CD4-positive, alpha-beta T cell treated with Interleukin-21 for 1 hour (primary cell): ENCODE measurements at regions not wholly inside any gene's neighbourhood (a gene's known extent, or its start where the extent isn't known, plus 50 kb on each side); places are given as distances from the start of the nearest gene placed in this dataset.
"Not testable (repeated sequence)": the region's sequence is repeated elsewhere in the genome, so short reads cannot be mapped to it uniquely, and the experiment has no call there.

Experiments
- DNase-seq: peaks from one replicate; pipeline ENCODE4 v3.0.0-alpha.2; 2020

DNA sequence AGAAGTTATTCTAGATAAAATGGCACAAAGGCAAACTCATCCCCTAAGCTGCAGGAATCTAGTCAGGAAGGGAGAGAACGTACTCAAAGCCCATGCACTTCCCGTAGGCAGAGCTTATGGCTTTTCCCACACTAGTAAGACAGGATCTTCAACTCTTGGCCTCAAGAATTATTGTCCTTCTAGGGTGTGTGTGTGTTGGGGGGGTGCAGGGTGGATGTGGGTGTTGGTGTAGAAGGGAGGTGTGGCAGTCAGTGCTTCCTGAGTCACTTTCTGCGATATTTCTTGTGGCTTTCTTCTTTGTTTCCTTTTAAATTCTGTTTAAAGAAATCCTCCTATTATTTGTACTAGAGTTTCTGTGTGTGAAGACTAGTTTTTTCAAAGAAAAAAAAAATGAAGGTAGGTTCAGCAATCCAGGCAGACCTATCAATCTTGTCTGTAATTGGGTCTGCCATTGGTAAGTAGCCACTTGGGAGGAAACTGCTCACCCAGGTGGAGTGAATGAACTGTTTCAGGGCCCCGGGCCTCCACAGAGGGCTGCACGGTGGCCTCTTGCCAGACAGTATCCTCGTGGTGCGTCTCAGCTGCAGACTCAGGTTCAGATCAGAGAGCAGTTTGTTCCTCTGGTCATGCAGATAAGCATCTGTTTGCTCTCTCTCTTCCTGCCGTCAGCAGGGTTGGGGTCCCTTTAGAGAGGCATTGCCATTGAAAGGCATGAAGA, 131.9 kb downstream of the NPR3 start:
- no peak for DNase-seq

DNA sequence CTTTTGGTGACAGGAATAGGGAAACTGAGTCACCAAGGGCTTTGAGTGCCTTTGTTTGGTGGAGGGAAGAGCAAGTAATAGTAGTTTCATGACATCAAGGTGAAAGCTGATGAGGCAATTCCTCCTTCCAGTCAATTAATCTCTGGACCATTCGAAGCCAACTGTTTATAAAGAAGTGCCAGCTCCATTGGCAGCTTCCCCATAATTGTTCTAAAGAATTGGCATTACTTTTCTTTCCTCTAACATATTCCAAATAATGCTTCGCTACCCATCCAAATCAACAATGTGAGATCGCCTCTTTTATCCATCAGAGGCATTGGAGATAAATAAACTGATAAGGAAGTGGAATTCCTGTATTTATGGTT, 132.4 kb downstream of the NPR3 start:
- DNase-seq = no peak

DNA sequence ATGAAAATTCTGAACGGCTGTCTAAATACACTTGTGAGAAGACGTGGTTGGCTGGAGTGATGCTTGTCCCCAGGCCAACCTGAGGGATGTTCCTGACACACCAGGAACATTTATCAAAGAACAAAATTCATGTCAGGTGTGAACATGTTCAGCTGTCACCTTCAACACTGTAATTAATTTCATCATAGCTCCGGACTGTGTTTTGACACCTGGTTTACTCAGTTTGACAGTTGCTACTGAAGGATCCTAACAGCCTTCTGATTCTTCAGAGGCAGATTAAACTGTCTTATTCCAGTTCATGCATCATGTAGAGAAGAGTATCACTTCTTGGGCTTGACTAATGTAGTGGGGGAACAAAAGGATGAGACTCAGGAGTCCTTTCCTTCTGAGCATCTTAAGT, 134.1 kb downstream of the NPR3 start:
- DNase-seq = no peak

DNA sequence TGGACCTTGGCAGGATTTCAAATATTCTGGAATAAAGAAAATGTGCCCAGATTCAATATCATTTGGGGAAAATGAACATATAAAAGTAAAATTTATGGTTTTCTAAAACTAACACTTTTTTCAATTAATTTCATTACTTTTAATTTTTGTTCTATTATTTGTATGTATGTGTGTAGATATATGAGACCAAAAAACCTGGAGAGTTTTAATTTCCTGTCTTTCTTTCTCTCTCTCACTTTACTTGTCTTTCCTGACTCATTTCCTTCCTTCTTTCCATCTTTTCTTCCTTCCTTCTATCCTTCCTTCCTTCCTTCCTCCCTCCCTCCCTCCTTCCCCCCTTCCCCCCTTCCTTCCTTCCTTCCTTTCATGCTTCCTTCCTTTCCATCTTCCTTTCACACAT, 137.0 kb downstream of the NPR3 start:
- no peak for DNase-seq

DNA sequence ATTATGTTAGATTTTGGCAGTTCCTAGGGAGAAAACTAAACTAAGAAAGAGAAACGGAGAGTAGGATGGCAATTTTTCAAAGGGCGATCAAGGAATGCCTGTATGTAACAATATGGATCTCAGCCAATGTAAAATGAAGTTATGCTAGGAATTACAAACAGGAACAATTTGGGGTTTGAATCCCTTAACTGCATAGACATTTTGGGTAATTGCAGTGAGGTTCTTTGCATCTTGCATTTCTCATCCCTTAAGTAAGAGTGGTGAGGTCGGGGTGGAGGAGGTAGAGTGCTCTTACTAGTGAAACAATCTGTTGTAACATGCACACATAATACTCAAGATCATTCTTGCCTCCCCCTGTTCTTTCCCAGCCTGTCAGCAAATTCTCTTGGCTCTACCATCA, 137.6 kb downstream of the NPR3 start:
- no peak for DNase-seq

DNA sequence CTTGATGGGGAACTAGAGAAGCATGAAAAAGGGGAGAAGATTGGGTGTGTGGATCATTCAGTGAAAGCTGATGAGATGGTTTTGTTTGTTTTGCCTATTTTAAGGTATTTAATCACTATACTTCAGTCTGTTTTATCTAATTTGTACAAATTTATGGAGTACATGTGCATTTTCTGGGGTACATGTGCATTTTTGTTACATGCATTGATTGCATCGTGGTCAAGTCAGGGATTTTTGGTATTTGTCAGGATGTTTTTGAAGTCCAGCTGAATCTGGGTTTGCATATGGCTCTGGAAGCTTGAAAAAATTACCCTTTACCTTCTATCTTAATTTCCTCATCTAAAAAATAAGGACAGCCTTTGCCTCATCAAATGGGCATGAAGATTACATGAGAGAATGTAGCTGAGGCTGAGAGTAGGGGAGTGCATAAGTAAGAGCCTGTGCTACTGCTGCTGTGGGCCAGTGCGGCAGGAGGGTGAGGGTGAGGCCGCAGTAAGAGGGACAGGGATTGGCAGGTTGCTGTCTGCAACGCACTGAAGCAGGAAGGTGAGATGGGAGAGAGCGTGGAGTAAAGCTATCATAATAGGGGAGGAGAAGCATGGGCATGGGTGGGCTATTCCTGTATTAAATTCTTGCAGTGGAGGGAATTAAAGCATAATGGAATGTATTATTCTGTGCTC, 139.8 kb downstream of the NPR3 start:
- DNase-seq = no peak

DNA sequence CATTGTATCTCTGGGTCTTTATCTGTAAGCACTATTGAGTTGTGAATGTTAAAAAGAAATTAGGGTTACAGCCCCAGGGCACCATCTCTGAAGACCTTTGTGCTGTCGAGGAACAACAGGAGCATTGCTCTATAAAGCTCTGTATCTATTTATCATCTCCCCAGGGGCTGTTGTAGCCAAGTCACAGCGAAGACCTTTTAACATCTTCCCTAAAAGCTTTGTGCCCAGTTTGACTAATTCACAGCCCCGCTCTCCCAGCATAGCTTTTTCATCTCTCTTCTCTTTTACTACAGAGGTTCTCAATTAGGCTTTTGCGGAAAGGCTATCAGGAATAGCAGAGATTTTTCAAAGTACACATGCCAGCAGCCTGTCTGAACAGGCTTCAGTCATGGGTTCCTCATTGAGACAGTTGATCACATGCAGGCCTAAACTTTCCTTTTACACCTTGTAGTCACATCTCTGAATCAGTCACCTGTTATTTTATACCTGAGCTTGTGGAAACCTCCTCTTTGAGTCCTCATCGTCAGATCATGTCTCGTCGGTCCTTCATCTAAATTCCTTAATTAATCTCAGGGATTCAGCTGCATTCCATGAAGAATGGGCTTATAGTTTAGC, 140.5 kb downstream of the NPR3 start:
- DNase-seq = no peak

DNA sequence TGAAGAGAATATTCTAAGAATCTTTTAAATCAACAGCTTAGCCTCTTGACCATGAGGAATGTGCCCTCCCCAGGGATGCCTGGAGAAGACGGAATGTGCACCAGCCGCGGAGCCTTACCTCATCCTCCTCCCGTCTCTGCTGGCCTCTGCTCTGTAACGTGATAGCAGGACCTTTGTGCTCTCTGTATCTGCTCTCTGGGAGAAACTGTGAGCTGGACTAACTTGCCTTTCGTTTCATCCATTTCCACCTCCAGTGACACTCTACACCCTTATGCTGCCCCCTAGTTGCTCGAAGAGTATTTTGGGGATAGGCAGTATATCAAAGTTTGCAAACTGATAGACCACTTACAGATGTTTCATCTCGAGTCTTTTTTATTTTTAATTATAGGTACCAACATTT, 141.4 kb downstream of the NPR3 start:
- DNase-seq = no peak

DNA sequence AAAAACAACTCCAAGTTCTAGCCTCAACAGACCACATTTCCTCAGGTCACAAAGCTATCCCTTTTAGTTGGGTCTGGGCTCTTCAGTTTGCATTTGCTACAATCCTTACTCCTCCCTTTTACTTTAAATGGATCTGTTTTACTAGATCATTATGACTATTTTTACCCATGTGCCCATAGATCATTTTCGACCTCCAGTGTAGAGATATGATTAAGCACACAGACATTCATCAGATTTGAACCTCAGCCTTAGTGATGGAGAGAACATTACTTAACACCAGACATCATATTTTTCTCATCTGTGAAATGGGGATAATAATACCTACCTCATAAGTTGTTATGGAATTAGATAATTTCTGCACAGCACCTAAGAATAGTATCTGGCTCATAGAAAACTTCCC, 141.9 kb downstream of the NPR3 start:
- DNase-seq = no peak

DNA sequence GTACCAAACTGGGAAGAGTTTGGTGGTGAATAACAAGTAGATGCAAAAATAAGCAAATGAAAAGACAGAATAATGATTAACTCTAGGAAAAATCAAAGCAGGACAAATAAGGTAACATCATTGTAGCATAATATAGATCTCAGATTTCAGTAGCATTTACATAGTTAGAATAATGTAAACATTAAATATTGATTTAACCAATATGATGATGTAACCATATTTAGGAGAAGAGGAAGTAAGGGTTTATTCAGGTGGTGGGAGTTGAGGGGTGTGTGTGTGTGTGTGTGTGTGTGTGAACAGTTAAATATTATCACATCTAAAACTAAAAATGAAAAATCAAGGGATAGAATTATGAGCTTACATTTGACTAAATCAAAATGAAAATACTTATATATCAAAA, 143.4 kb downstream of the NPR3 start:
- no peak for DNase-seq

DNA sequence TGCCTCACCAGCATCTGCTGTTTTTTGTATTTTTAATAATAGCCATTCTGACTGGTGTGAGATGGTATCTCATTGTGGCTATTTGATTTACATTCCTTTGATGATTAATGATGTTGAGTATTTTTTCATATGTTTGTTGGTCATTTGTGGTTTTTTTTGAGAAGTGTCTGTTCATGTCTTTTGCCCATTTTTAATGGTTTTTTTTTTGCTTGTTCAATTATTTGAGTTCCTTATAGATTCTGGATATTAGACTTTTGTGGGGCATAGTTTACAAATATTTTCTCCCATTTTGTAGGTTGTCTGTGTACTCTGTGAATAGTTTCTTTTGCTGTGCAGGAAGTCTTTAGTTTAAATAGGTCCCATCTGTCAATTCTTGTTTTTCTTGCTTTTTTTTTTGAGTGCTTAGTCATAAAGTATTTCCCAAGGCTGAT, 148.1 kb downstream of the NPR3 start:
- DNase-seq = no peak

DNA sequence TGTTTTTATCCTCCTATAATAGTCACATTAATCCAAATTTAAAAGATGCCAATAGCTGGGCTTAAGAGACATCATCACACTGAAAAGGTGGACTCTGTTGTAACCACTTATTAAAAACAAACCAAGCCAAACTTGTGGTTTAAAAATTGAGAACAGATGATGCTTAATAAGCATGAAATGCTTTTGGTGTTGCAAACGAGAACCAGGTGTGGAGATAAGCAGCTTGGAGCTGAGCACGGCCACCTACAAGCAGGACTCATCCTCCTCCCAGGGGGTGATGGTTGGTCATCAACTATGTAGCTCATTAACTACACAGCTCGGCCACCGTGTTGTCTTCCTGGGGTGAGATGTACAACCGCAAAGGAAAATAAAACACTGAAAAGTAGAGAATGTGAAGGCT, 154.4 kb downstream of the NPR3 start:
- no peak for DNase-seq

DNA sequence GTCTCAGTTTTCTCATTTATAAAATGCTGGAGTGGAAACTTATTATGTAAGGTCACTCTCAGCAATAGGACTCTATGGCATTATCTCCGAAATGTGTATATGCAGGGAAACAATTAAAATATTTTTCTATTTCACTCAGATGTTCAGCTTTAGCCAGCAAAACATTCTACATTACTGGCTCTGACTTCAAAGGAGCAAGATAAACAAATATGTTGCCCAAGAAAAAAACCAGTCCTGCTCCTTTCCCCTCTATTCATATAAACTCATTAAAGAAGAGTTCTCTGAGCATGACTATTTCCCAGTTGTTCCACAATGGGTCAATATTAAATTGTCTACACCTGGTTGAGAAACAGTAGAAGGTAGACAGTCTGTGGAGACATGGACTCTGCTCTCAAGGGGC, 155.0 kb downstream of the NPR3 start:
- DNase-seq = no peak

DNA sequence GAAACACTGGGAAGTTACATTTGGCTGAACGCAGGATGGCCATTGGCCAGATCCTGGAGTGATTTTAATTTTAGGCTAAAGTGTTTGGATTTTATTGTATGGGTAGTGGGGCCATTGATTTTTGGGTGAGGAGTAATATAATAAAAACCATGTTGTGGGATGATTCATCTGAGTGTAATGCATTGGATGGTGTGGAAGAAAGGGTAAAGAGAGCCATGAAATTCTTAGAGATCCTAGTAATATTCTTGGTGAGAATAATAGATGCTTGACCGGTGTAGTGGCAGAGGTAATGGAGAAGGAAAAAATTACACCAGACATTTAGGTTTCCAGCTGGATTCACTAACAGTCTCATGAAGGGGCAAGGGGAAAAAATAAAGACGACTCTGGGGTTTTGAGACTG, 158.1 kb downstream of the NPR3 start:
- DNase-seq = no peak

DNA sequence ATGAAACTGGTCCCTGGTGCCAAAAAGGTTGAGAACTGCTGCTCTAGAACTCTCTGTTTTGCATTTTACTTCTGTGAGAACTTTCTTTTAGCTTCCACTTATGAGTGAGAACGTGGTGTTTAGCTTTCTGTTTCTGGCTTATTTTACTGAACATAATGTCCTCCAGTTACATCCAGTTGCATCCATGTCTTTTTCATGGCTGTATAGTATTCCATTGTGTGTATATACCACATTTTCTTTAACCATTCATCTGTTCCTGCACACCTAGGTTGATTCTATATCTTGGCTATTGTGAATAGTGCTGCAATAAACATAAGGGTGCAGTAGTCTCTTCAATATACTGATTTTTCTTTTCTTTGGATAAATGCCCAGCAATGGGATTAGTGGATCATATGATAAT, 165.7 kb downstream of the NPR3 start:
- DNase-seq = no peak

DNA sequence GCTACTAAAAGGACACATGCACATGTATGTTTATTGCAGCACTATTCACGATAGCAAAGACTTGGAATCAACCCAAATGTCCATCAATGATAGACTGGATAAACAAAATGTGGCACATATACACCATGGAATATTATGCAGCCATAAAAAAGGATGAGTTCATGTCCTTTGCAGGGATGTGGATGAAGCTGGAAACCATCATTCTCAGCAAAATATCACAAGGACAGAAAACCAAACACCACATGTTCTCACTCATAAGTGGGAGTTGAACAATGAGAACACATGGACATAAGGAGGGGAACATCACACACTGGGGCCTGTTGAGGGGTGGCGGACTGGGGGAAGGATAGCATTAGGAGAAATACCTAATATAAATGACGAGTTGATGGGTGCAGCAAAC, 168.2 kb downstream of the NPR3 start:
- not testable (repeated sequence) for DNase-seq

DNA sequence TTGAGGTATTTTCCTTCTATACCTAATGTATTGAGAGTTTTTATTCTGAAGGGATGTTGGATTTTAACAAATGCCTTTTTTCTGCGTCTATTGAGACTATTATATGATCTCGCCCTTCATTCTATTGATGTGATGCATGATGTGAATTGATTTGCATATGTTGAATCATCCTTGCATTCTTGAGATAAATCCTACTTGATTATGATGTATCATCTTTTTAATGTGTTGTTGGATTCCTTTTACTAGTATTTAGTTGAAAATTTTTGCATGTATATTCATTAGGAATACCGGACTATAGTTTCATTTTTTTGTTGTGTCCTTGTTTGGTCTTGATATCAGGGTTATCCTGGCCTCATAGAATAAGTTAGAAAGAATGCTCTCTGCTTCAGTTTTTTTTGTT, 169.7 kb downstream of the NPR3 start:
- no peak for DNase-seq

DNA sequence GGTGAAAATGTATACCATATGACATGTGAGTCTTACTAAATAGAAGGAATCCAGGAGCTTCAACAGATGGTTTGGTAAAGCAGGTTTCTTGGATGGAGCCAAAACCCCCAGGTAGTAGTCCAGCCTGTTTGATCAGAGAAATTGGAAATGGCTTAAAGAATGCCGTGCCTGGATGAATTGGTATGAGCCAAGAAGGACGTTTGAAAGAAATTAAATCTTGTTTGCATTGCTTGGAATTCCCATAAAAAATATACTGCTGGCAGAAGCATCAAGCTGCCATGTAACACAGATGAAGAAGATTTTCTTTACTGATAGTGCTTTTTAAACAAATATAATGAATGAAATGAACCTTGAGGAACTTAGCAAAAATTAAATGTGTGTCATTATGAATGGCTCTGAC, 176.3 kb downstream of the NPR3 start:
- DNase-seq = no peak

DNA sequence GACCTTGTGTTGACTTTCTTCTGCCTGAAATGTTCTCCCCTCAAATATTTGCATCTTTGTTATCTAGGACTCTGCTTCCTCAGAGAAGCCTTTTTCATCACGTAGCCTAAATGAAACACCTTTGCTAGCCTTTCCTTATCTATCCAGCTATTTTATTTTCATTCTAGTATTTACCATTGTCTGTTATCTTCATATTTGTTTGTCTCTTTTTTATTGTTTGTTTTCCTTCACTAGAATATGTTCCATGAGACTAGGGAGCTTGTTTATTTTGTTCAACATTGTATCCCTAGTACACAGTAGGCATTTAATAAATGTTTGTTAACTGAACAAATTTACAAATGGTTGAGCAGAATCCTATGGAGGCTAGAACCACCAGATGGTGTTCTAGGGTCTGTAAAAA, 178.0 kb downstream of the NPR3 start:
- DNase-seq = no peak

DNA sequence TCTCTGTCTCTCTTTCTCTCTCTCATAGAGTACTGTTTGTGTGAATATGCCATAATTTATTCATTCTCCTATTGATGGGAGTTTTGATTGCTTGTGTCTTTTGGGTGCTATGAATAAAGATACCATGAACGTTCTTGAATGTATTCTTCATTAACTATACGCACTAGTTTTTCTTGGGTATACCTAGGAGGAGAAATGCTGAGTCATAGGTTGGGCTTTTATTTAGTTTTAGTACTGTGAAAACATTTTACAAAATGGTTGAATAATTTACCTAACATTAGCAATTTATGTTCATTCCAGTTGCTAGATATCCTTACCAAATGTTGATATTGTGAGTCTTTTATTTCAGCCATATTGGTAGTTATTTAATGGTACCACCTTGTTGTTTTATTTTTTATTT, 192.5 kb downstream of the NPR3 start:
- DNase-seq = no peak

DNA sequence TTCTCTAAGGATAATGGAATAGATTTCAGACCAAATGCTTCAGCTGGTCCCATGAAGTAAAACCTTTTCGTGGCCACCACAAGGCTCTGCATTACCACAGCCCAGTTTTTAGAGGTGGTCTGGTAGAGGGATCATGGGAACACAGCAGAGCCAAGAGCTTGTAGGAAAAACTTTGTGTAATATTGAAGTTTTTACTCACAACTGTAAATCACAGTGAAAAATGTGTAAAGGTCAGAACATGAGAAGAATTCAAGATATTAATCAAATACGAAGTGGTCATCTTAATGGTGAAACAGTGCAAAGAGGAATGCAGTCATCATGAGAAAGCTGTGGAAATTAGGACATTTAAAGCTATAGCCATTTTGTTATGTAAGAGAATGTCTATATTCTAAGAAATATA, 197.5 kb downstream of the NPR3 start:
- no peak for DNase-seq

DNA sequence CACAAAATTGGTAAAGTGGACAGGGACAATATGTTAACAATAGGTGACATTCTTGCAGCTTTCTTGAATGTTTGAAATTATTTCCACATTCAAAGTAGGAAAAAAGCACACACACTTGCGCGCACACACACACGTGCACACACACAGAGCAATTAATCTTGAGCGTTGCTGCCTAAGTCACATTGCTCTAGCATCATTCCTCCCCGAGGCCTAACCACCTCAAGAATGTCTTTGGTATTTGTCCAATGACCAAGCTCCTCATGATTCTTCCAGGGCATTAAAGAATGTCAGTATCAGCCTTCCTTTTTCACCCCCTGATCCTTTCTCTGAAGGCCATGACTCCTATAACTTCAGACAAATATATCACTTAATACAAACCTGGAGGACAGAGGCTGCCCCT, 198.1 kb downstream of the NPR3 start:
- DNase-seq = no peak

DNA sequence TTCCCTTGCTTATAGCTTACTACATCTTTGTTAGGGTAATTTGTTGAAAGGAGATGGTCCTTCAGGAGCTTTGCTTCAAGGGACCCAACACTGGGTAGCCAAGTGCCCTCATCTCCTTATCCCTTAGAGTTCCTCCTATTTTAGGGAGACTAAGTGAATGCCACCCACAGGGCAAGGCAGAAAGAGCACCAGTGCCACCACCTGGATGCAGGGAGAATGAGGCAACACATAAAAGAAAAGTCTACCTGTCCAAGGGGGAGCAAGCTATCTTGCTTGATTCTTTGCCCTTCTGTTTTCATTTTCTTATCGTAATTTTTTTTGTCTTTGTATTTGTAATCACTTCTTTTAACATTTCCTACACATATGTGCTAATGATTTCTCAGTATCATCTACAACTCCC, 205.5 kb downstream of the NPR3 start:
- DNase-seq = no peak

DNA sequence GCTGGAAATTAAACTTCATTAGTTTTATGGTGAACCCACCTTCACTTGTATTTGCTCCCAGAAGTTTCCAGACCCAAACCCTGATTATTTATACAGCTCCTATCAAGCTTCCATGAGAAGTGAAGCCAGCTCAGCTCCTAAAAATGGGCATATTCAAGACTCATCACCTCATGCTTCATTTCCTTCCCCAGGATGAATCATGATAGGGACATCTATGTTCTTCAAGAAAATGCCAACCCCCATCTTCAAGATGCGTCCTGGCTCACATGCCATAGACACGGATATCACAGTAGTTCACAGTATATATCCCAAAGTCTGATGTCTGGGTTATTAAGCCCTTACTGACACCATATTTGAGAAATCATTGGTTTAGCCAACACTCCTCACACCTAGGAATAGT, 217.6 kb downstream of the NPR3 start:
- DNase-seq = no peak

DNA sequence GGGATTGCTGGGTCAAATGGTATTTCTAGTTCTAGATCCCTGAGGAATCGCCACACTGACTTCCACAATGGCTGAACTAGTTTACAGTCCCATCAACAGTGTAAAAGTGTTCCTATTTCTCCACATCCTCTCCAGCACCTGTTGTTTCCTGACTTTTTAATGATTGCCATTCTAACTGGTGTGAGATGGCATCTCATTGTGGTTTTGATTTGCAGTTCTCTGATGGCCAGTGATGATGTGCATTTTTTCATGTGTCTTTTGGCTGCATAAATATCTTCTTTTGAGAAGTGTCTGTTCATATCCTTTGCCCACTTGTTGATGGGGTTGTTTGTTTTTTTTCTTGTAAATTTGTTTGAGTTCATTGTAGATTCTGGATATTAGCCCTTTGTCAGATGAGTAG, 220.3 kb downstream of the NPR3 start:
- DNase-seq = not testable (repeated sequence)
